Neural cell (in vitro differentiated cells): ENCODE measurements at regions not wholly inside any gene's neighbourhood (a gene's known extent, or its start where the extent isn't known, plus 50 kb on each side); places are given as distances from the start of the nearest gene placed in this dataset.

Experiments used
- H2AFZ ChIP-seq: fragments of 200-600, 300-800 bp; sonication (generic), shearing (Covaris generic); 2 replicates; pipeline ENCODE4 v1.6.0; 2014; ENCODE audit warnings: low read depth, mild to moderate bottlenecking, antibody characterized with exemption, low read length, moderate library complexity
- H3F3A ChIP-seq: fragments of 200-600 bp; shearing (Covaris generic); 2 replicates; pipeline ENCODE4 v1.6.1; 2016; ENCODE audit warnings: mild to moderate bottlenecking, moderate library complexity, mixed read lengths, antibody characterized with exemption, low read length; ENCODE audit not compliant: insufficient read depth, poor library complexity, severe bottlenecking
- H3K27ac ChIP-seq: fragments of 200-600, 300-800 bp; sonication (generic), shearing (Covaris generic); 2 replicates; pipeline ENCODE4 v1.5.1; 2014; ENCODE audit warnings: mild to moderate bottlenecking, low read length, moderate library complexity
- H3K27me3 ChIP-seq: fragments of 300-800, 200-600 bp; sonication (generic), shearing (Covaris generic); 2 replicates; pipeline ENCODE4 v1.6.0; 2014; ENCODE audit warnings: mild to moderate bottlenecking, low read depth, low read length, moderate library complexity; ENCODE audit not compliant: insufficient read depth
- H3K36me3 ChIP-seq: fragments of 300-800, 200-600 bp; sonication (generic), shearing (Covaris generic); 2 replicates; pipeline ENCODE4 v1.5.1; 2014; ENCODE audit warnings: mild to moderate bottlenecking, antibody characterized with exemption, low read length, moderate library complexity; ENCODE audit not compliant: insufficient read depth
- H3K4me2 ChIP-seq: fragments of 300-800, 200-600 bp; sonication (generic), shearing (Covaris generic); 2 replicates; pipeline ENCODE4 v1.6.0; 2014; ENCODE audit warnings: mild to moderate bottlenecking, low read length
- H3K4me3 ChIP-seq: fragments of 300-800, 200-600 bp; sonication (generic), shearing (Covaris generic); 2 replicates; pipeline ENCODE4 v1.5.1; 2014; ENCODE audit warnings: mild to moderate bottlenecking, low read length, moderate library complexity
- H3K79me2 ChIP-seq: fragments of 200-600 bp; shearing (Covaris generic); replicated peaks from 2 replicates; pipeline ENCODE4 v1.6.0; 2014; ENCODE audit warnings: mild to moderate bottlenecking, low read length, moderate library complexity; ENCODE audit not compliant: insufficient read depth
- H3K9ac ChIP-seq: fragments of 300-800, 200-600 bp; sonication (generic), shearing (Covaris generic); 2 replicates; pipeline ENCODE4 v1.6.1; 2016; ENCODE audit warnings: mild to moderate bottlenecking, low read length, mixed read lengths
- H3K9me2 ChIP-seq: fragments of 200-600 bp; shearing (Covaris generic); 2 replicates; pipeline ENCODE4 v1.6.1; 2016; ENCODE audit warnings: mild to moderate bottlenecking, low read length, mixed read lengths; ENCODE audit not compliant: insufficient read depth
- H3K9me3 ChIP-seq: fragments of 200-600, 300-800 bp; sonication (generic), shearing (Covaris generic); 2 replicates; pipeline ENCODE4 v1.6.1; 2016; ENCODE audit warnings: mild to moderate bottlenecking, mixed run types, low read length, moderate library complexity, mixed read lengths
- H4K20me1 ChIP-seq: fragments of 200-600 bp; shearing (Covaris generic); 2 replicates; pipeline ENCODE4 v1.6.1; 2016; ENCODE audit warnings: mild to moderate bottlenecking, mixed run types; ENCODE audit not compliant: insufficient read depth
- CTCF ChIP-seq: fragments of 450-650 bp; IDR thresholded peaks from 2 replicates; pipeline ENCODE4 v1.5.1; 2014; ENCODE audit warnings: antibody characterized with exemption, mild to moderate bottlenecking, moderate library complexity; ENCODE audit not compliant: poor library complexity, severe bottlenecking
- EP300 ChIP-seq: fragments of 450-650 bp; conservative IDR thresholded peaks from 2 replicates; pipeline ENCODE4 v1.6.1; 2014; ENCODE audit warnings: antibody characterized with exemption, mild to moderate bottlenecking, moderate library complexity; ENCODE audit not compliant: poor library complexity, severe bottlenecking
- EZH2 ChIP-seq: fragments of 200-600, 300-800 bp; shearing (Covaris generic), sonication (generic); IDR thresholded peaks from 2 replicates; pipeline ENCODE4 v1.6.1; 2014; ENCODE audit warnings: antibody characterized with exemption, low read length, borderline replicate concordance, mild to moderate bottlenecking; ENCODE audit not compliant: insufficient read depth, poor library complexity, severe bottlenecking
- MXI1 ChIP-seq: fragments of 450-650 bp; conservative IDR thresholded peaks from 2 replicates; pipeline ENCODE4 v1.6.1; 2014; ENCODE audit warnings: antibody characterized with exemption, mild to moderate bottlenecking; ENCODE audit not compliant: poor library complexity, severe bottlenecking
- POLR2AphosphoS5 ChIP-seq: IDR thresholded peaks from 2 replicates; pipeline ENCODE4 v1.6.1; 2012
- RAD21 ChIP-seq: fragments of 450-650 bp; conservative IDR thresholded peaks from 2 replicates; pipeline ENCODE4 v1.6.1; 2014; ENCODE audit warnings: antibody characterized with exemption, mild to moderate bottlenecking, moderate library complexity
- REST ChIP-seq: IDR thresholded peaks from 2 replicates; pipeline ENCODE4 v1.6.1; 2012; ENCODE audit warnings: borderline replicate concordance
- SMC3 ChIP-seq: fragments of 450-650 bp; conservative IDR thresholded peaks from 2 replicates; pipeline ENCODE4 v1.6.1; 2014; ENCODE audit warnings: antibody characterized with exemption, mild to moderate bottlenecking, moderate library complexity; ENCODE audit not compliant: poor library complexity
- TAF1 ChIP-seq: IDR thresholded peaks from 2 replicates; pipeline ENCODE4 v1.6.1; 2012; ENCODE audit warnings: low read depth

DNA sequence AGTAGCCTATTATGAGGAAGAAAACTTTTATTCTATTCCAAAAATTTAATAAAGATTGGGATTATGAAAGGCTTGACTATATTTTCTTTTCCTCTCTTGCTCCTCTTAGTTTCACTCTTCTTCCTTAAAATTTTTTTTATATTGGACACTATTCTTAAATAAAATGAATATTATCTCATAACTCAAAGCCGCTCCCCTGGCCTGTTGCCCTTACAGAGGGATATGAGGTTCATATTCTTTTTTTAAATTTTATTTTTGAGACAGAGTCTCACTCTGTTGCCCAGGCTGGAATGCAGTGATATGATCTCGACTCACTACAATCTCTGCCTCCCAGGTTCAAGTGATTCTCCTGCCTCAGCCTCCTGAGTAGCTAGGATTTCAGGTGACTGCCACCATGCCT, 106.8 kb upstream of the MPDZ start:
- TF ChIP-seq MXI1: no peak
- no peak for TF ChIP-seq EZH2
- Histone ChIP-seq H3K4me2 (no peak overlapping the region), H4K20me1 (no peaks in the 10 kb centered on the region), H3F3A (no peaks in the 10 kb centered on the region), H3K27me3 (no peaks in the 10 kb centered on the region), H3K9ac (no peak overlapping the region), H3K27ac (no peak overlapping the region), H3K36me3 (no peaks in the 10 kb centered on the region), H3K9me3 (peaks cover 5% of the 10 kb centered on the region), H2AFZ (no peak overlapping the region), H3K79me2 (no peaks in the 10 kb centered on the region), H3K4me3 (no peak overlapping the region), H3K9me2 (no peaks in the 10 kb centered on the region)

DNA sequence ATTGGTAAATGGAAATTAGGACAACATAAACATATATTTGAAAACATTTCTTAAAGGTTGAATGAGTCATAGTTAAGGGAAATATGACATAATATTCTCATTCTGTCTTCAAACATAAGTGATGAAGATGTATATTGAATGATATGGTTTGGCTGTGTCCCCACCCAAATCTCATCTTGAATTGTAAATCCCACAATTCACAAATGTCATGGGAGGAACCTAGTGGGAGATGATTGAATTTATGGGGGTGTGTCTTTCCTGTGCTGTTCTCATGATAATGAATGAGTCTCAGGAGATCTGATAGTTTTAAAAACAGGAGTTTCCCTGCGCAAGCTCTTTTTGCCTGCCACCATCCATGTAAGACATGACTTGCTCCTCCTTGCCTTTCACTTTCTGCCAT, 104.4 kb upstream of the MPDZ start:
- Histone ChIP-seq H3K27me3 (no peaks in the 10 kb centered on the region), H3K9ac (no peak overlapping the region), H3F3A (no peaks in the 10 kb centered on the region), H3K9me2 (no peaks in the 10 kb centered on the region), H3K4me3 (no peak overlapping the region), H3K27ac (no peak overlapping the region), H3K36me3 (no peaks in the 10 kb centered on the region), H3K4me2 (no peak overlapping the region), H2AFZ (no peak overlapping the region), H3K9me3 (no peaks in the 10 kb centered on the region), H3K79me2 (no peaks in the 10 kb centered on the region), H4K20me1 (no peaks in the 10 kb centered on the region)
- TF ChIP-seq POLR2AphosphoS5 (no peak), REST (no peak), TAF1 (no peak), SMC3 (no peak), RAD21 (no peak), CTCF (no peak), EP300 (no peak), EZH2 (no peak), MXI1 (no peak)

- Histone ChIP-seq H3K4me2 (no peak overlapping the region), H2AFZ (no peak overlapping the region), H3K4me3 (no peak overlapping the region), H3K27me3 (no peaks in the 10 kb centered on the region), H3F3A (no peaks in the 10 kb centered on the region), H3K27ac (no peak overlapping the region), H3K9me2 (no peaks in the 10 kb centered on the region), H3K9me3 (no peaks in the 10 kb centered on the region), H4K20me1 (no peaks in the 10 kb centered on the region), H3K9ac (no peak overlapping the region), H3K36me3 (no peaks in the 10 kb centered on the region), H3K79me2 (no peaks in the 10 kb centered on the region)
- TF ChIP-seq POLR2AphosphoS5: no peak
- TF ChIP-seq EP300: no peak
- no peak for TF ChIP-seq REST
These were observed 103.7 kb upstream of the MPDZ start for GRCh38 chr9:13383216-13383615.
